Umbilical cord (tissue), 1 donor: ENCODE measurements at regions not wholly inside any gene's neighbourhood (a gene's known extent, or its start where the extent isn't known, plus 50 kb on each side); places are given as distances from the start of the nearest gene placed in this dataset.
"Not testable (repeated sequence)": the region's sequence is repeated elsewhere in the genome, so short reads cannot be mapped to it uniquely, and the experiment has no call there.

ENCODE experiments used
- DNase-seq: peaks from one replicate; pipeline ENCODE4 v3.0.0-alpha.2; 2015; ENCODE audit warnings: low spot score

- peak; percentile 80 for DNase-seq
Measured at GRCh38 chr6:19892260-19892659, 55.1 kb downstream of the ID4 start.

GRCh38 chr6:19895866-19896692, 58.9 kb downstream of the ID4 start:
- no peak for DNase-seq

GRCh38 chr6:19896693-19897010, 59.5 kb downstream of the ID4 start:
- peak; percentile 9 for DNase-seq

GRCh38 chr6:19898141-19898740, 61.1 kb downstream of the ID4 start:
- no peak for DNase-seq

- no peak for DNase-seq
Measured at GRCh38 chr6:19902201-19902600, 65.0 kb downstream of the ID4 start.

- DNase-seq = not testable (repeated sequence)
Measured at GRCh38 chr6:19904408-19904807, 67.2 kb downstream of the ID4 start.

DNA sequence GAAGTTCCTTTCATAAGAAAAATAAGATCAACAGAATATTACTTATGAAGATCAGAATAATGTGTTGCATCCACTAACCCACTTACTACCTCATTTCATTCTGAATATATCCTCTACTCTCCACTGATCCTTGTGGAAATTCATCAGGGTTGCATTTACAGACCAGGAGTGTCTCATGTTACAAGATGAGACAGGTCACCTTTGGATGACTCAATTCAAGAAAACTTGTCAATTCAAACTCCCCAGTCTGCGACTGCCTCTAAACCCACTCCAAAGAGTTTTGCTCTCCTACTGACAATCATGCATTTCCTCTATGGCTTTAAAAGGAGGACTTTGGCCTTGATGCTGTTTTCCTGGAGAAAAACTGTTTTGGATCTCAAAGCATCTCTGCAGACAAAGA, 68.4 kb downstream of the ID4 start:
- DNase-seq = no peak

DNA sequence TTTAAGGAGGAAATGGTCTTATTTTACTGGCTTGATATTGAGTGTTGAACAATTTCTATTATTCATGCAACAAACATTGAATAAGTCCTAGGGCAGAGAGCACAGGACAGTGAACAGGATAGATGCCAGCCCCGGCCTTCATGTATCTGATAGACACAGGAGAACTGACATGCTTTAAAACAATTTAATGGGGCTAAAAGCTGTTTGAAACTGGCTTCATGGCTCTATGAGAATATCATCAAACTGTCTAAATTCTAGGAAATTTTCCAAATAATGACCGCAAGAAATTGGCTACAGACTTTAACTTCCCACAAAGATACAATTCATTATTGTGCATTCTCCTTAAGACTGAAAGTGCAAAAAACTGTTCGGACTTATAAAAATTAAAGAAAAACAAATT, 69.0 kb downstream of the ID4 start:
- no peak for DNase-seq

GRCh38 chr6:19911223-19911622, 74.1 kb downstream of the ID4 start:
- DNase-seq = no peak

DNA sequence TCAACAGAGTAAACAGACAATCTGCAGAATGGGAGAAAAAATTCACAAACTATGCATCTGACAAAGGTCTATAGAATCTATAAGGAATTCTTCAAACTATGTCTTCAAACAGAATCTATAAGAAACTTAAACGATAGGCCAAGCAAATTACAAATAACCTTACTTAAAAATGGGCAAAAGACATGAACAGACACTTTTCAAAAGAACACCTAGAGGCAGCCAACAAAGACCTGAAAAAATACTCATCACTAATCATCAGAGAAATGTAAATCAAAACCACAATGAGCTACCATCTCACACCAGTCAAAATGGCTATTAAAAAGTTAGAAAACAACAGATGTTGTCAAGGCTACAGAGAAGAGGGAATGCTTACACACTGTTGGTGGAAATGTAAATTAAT, 81.3 kb downstream of the ID4 start:
- DNase-seq = no peak

DNA sequence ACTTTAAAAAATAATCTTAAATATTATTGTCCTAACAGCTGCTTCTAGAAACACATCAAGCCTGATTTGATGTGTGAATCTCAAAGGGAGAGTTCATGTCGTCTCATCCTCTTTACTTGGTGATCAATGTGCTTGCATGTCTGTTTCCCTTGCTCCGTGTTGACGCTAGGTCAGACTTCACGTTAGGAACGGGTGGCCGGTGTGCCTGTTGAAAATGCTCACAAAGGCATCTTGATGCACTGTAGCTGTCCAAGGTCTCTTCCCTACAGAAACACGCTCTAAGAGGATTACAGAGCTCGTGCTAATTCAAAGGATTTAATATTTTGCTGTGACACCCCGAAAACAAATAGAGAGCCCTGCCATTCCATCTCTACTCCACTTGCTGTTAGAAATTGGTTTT, 84.6 kb downstream of the ID4 start:
- DNase-seq = no peak

- no peak for DNase-seq
Measured at GRCh38 chr6:19925533-19925932, 88.4 kb downstream of the ID4 start.

- no peak for DNase-seq
Measured at GRCh38 chr6:19928461-19928860, 91.3 kb downstream of the ID4 start.

GRCh38 chr6:19929312-19929711, 92.1 kb downstream of the ID4 start:
- DNase-seq = no peak

DNA sequence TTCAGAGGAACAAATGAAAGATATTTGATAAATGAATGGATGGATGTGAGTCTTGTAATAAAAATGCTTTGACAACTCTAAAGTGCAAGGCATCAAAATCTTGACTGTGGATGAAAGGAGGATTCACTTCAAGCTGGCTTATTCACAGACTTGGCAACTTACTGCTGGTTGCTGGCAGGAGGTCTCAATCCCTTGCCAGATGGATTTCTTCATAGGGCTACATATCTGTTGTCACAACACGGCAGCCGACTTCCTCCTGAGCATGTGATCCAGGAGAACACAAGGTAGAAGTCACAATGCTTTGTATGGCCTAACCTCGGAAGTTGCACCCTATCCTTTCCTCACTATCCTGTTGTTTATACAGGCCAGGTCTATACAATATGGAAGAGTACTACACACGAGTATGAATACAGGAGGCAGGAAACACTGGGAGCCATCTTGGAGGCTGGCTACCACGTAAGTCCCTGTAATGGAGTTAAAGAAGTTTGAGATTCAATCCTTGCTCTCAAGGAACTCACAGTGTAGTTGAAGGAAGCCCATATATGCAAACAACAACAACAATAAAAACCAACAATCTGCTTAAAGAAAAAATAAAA, 97.9 kb downstream of the ID4 start:
- no peak for DNase-seq

- not testable (repeated sequence) for DNase-seq
Measured at GRCh38 chr6:19939321-19939720, 102.2 kb downstream of the ID4 start.

DNA sequence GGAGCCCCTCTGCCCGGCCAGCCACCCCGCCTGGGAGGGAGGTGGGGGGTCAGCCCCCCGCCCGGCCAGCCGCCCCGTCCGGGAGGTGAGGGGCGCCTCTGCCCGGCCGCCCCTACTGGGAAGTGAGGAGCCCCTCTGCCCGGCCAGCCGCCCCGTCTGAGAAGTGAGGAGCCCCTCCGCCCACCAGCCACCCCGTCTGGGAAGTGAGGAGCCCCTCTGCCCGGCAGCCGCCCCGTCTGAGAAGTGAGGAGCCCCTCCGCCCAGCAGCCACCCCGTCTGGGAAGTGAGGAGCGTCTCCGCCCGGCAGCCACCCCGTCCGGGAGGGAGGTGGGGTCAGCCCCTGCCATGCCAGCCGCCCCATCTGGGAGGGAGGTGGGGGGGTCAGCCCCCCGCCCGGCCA, 102.8 kb downstream of the ID4 start:
- DNase-seq = not testable (repeated sequence)

DNA sequence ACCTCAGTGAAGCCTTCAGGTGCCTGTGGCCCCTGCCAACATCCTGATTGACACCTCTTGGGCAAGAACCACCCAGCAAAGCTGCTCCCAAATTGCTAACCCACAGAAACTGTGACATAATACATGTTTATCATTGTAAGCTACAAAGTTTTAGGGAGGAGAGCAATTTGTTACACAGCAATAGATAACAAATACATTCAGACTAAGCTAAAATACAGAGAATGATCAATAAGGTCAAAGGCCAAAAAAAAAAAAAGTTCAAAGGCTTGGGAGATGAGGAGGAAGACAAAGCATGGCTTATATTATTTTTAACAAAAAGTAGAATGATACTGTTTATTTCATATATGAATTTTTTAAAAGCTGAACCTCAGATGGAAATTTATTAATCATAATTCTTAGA, 105.9 kb downstream of the ID4 start:
- DNase-seq = no peak

DNA sequence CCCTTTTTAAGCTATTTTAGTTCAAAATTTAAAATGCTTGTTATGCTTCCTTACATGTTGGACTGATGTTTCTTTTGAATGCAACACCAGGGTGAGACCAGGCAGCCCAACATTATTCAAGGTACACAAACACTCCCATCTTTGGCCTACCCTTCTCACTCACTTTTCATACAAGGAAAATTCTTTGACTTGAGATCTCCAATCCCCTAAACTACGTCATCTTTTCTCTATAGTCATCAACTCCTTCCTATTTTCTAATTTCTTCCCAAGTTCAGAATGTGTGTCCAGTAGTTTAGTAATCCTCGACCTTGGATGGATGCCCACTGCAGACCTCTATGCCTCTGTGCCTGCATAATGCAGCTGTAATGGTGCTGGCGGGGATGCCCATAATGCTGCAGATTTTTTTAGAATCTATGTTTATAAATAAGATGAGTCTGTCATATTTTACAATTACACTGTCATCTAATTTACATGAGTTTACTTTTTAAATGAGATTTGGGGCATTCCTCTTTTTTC, 108.7 kb downstream of the ID4 start:
- no peak for DNase-seq

DNA sequence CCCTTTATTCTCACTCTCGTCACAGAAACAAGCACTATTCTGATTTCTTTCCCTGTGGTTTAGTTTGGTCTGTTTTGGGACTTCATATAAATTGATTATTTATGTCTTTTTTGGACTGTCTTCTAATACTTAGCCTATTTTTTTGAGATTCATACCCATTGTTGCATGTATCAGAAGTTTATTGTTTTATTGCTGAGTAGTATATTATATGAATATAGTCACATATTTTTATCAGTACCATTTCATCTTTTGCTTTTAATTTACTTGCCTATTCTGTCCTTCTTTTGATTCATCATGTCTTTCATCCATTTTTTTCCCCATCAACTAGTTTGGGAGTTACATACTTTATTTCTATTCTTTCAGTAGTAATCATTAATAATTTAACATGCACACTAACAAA, 112.0 kb downstream of the ID4 start:
- no peak for DNase-seq

GRCh38 chr6:19964115-19964514, 126.9 kb downstream of the ID4 start:
- DNase-seq = no peak

DNA sequence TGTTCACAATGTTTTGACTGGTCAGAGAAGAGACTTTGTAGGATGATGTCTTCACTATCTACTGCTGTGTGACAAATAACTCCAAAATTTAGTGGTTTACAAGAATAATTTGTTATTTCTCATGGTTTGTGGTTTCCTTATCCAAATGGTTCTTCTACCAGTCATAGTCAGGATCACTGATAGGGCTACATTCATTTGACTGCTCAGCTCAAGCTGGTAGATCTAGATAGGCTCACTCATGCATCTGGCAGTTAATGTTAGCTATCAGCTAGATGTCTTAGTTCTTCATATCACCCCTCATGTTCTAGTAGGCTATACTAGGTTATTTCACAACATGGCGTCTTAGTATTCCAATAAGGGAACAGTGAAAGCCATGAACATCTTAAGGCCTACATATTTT, 131.0 kb downstream of the ID4 start:
- no peak for DNase-seq

DNA sequence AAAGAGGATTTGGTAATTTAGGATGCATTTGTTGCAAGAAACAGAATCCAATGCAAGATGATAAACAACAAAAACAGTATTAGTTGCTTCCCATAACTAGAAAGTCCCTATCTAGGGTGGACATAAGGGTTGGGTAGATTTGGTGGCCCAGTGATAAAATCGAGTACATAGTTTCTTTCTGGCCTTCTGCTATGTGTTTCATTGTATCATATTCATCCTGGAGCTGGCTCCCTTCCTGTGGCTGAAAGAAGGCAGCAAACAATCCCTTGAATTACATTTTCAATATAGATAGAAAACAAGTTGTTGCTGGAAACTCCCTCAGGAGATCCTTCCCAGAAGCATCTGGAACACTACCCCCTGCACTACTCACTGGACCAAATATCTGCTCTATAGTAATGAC, 135.1 kb downstream of the ID4 start:
- no peak for DNase-seq
